Middle frontal gyrus (tissue), 1 donor: ENCODE measurements at regions not wholly inside any gene's neighbourhood (a gene's known extent, or its start where the extent isn't known, plus 50 kb on each side); places are given as distances from the start of the nearest gene placed in this dataset.
A peak's percentile ranks its signal among the peaks of the same experiment; 100 is the strongest.

Experiments used
- DNase-seq: peaks from one replicate; pipeline ENCODE4 v3.0.0-alpha.2; 2015; ENCODE audit warnings: low spot score; ENCODE audit errors: extremely low spot score

- no peak for DNase-seq
Measured at GRCh38 chr13:95352486-95352885, 51.2 kb upstream of the ABCC4 start.

- no peak for DNase-seq
Measured at GRCh38 chr13:95354156-95354555, 52.9 kb upstream of the ABCC4 start.

- DNase-seq, result no peak
Measured at GRCh38 chr13:95354680-95355487, 53.6 kb upstream of the ABCC4 start.

- DNase-seq, result no peak
Measured at GRCh38 chr13:95355494-95355893, 54.2 kb upstream of the ABCC4 start.

- no peak for DNase-seq
Measured at GRCh38 chr13:95356916-95357315, 55.7 kb upstream of the ABCC4 start.

- no peak for DNase-seq
Measured at GRCh38 chr13:95357875-95358274, 56.6 kb upstream of the ABCC4 start.

- no peak for DNase-seq
Measured at GRCh38 chr13:95360052-95360451, 58.8 kb upstream of the ABCC4 start.

GRCh38 chr13:95360464-95361097, 59.3 kb upstream of the ABCC4 start:
- no peak for DNase-seq

GRCh38 chr13:95361686-95362085, 60.4 kb upstream of the ABCC4 start:
- no peak for DNase-seq

- DNase-seq, result no peak
Measured at GRCh38 chr13:95362666-95363065, 61.4 kb upstream of the ABCC4 start.

- no peak for DNase-seq
Measured at GRCh38 chr13:95367309-95367843, 66.1 kb upstream of the ABCC4 start.

- no peak for DNase-seq
Measured at GRCh38 chr13:95368998-95369397, 67.7 kb upstream of the ABCC4 start.

GRCh38 chr13:95375706-95376105, 74.5 kb upstream of the ABCC4 start:
- no peak for DNase-seq

GRCh38 chr13:95378603-95379002, 77.4 kb upstream of the ABCC4 start:
- DNase-seq, result no peak

GRCh38 chr13:95380468-95381211, 79.4 kb upstream of the ABCC4 start:
- DNase-seq, result peak; percentile 64

- no peak for DNase-seq
Measured at GRCh38 chr13:95381212-95381527, 79.9 kb upstream of the ABCC4 start.

GRCh38 chr13:95382411-95382810, 81.2 kb upstream of the ABCC4 start:
- DNase-seq, result no peak

- no peak for DNase-seq
Measured at GRCh38 chr13:95382916-95383315, 81.7 kb upstream of the ABCC4 start.

- no peak for DNase-seq
Measured at GRCh38 chr13:95385373-95385772, 84.1 kb upstream of the ABCC4 start.

- DNase-seq, result no peak
Measured at GRCh38 chr13:95385798-95386197, 84.5 kb upstream of the ABCC4 start.

- no peak for DNase-seq
Measured at GRCh38 chr13:95386370-95386769, 85.1 kb upstream of the ABCC4 start.

GRCh38 chr13:95387733-95388207, 86.5 kb upstream of the ABCC4 start:
- DNase-seq, result no peak
